ENCODE measurements at regions not wholly inside any gene's neighbourhood (a gene's known extent, or its start where the extent isn't known, plus 50 kb on each side); places are given as distances from the start of the nearest gene placed in this dataset.

DNA sequence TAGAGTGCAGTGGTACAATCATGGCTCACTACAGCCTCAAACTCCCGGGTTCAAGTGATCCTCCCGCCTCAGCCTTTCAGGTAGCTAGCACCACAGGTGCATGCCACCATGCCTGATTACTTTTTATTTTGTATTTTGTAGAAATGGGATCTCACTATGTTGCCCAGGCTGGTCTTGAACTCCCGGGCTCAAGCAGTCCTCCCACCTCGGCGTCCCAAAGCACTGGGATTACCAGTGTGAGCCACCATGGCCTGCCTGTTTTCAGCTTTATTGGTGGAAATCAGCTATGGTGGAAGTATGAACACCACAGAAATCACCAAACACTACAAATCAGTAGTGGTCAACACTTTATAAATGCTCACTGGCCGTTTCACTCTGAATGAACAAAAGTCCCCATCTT lies 299.9 kb upstream of the LYZL1 start:
- no peak for TF ChIP-seq POLR2A (IDR thresholded peaks at IDR 0.05)
- TF ChIP-seq, protein P1, sequence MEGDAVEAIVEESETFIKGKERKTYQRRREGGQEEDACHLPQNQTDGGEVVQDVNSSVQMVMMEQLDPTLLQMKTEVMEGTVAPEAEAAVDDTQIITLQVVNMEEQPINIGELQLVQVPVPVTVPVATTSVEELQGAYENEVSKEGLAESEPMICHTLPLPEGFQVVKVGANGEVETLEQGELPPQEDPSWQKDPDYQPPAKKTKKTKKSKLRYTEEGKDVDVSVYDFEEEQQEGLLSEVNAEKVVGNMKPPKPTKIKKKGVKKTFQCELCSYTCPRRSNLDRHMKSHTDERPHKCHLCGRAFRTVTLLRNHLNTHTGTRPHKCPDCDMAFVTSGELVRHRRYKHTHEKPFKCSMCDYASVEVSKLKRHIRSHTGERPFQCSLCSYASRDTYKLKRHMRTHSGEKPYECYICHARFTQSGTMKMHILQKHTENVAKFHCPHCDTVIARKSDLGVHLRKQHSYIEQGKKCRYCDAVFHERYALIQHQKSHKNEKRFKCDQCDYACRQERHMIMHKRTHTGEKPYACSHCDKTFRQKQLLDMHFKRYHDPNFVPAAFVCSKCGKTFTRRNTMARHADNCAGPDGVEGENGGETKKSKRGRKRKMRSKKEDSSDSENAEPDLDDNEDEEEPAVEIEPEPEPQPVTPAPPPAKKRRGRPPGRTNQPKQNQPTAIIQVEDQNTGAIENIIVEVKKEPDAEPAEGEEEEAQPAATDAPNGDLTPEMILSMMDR (IDR thresholded peaks at IDR 0.05) = no peak
